Muscle layer of colon (tissue), 2 donors: ENCODE measurements at regions not wholly inside any gene's neighbourhood (a gene's known extent, or its start where the extent isn't known, plus 50 kb on each side); places are given as distances from the start of the nearest gene placed in this dataset.

Experiments
- H3K27ac ChIP-seq: one replicate; pipeline ENCODE4 v1.7.0; 2013; ENCODE audit warnings: low read depth, mild to moderate bottlenecking, low read length, moderate library complexity
- H3K27me3 ChIP-seq, 2 donors: one replicate each; pipeline ENCODE4 v1.7.0; 2013; ENCODE audit warnings: low read length in 2 of 2, mild to moderate bottlenecking in 2 of 2; ENCODE audit not compliant: insufficient read depth in 2 of 2, control insufficient read depth in 1 of 2
- H3K36me3 ChIP-seq: one replicate; pipeline ENCODE4 v1.7.0; 2013; ENCODE audit warnings: mild to moderate bottlenecking, low read length; ENCODE audit not compliant: insufficient read depth
- H3K4me1 ChIP-seq: one replicate; pipeline ENCODE4 v1.7.0; 2013; ENCODE audit warnings: mild to moderate bottlenecking, low read length; ENCODE audit not compliant: insufficient read depth
- H3K4me3 ChIP-seq, 2 donors: one replicate each; pipeline ENCODE4 v1.7.0; 2013; ENCODE audit warnings: low read length in 2 of 2, low read depth in 1 of 2, mild to moderate bottlenecking in 1 of 2, moderate library complexity in 1 of 2
- H3K9ac ChIP-seq: one replicate; pipeline ENCODE4 v1.7.0; 2013; ENCODE audit warnings: low read length
- H3K9me3 ChIP-seq: one replicate; pipeline ENCODE4 v1.7.0; 2013; ENCODE audit warnings: mild to moderate bottlenecking, low read length
- donor health status: abdominal sarcoma.
- donor health status: Adenocarcinoma of cecum.

- Histone ChIP-seq H3K4me3 (no peak overlapping the region), H3K36me3 (no peaks in the 10 kb centered on the region), H3K9me3 (no peaks in the 10 kb centered on the region), H3K27ac (no peak overlapping the region), H3K9ac (no peak overlapping the region), H3K27me3 (no peaks in the 10 kb centered on the region), H3K4me1 (no peaks in the 10 kb centered on the region)
These were observed 1537.0 kb upstream of the CDH9 start for GRCh38 chr5:28575368-28575767.

GRCh38 chr5:28574606-28575005 is 1536.2 kb upstream of the CDH9 start:
- H3K27ac ChIP-seq, result no peak overlapping the region
- no peaks in the 10 kb centered on the region for H3K27me3 ChIP-seq
- no peaks in the 10 kb centered on the region for H3K4me1 ChIP-seq
- H3K36me3 ChIP-seq, result no peaks in the 10 kb centered on the region
- H3K9ac ChIP-seq, result no peak overlapping the region
- no peak overlapping the region for H3K4me3 ChIP-seq
- no peaks in the 10 kb centered on the region for H3K9me3 ChIP-seq

- H3K9me3 ChIP-seq, result no peaks in the 10 kb centered on the region
- no peaks in the 10 kb centered on the region for H3K36me3 ChIP-seq
- H3K27ac ChIP-seq, result no peak overlapping the region
- no peak overlapping the region for H3K9ac ChIP-seq
- no peaks in the 10 kb centered on the region for H3K4me1 ChIP-seq
- H3K27me3 ChIP-seq, result no peaks in the 10 kb centered on the region
- H3K4me3 ChIP-seq, result no peak overlapping the region
These were observed 1528.7 kb upstream of the CDH9 start for GRCh38 chr5:28567048-28567447.

GRCh38 chr5:28561522-28561921 is 1523.1 kb upstream of the CDH9 start:
- Histone ChIP-seq H3K9me3 (no peaks in the 10 kb centered on the region), H3K36me3 (no peaks in the 10 kb centered on the region), H3K4me3 (no peak overlapping the region), H3K27me3 (no peaks in the 10 kb centered on the region), H3K27ac (no peak overlapping the region), H3K9ac (no peak overlapping the region), H3K4me1 (no peaks in the 10 kb centered on the region)

- Histone ChIP-seq H3K27me3 (no peaks in the 10 kb centered on the region), H3K4me1 (no peaks in the 10 kb centered on the region), H3K4me3 (no peak overlapping the region), H3K9me3 (no peaks in the 10 kb centered on the region), H3K9ac (no peak overlapping the region), H3K27ac (no peak overlapping the region), H3K36me3 (no peaks in the 10 kb centered on the region)
These were observed 1519.8 kb upstream of the CDH9 start for GRCh38 chr5:28558196-28558595.

GRCh38 chr5:28557114-28557513 is 1518.7 kb upstream of the CDH9 start:
- no peaks in the 10 kb centered on the region for H3K36me3 ChIP-seq
- no peaks in the 10 kb centered on the region for H3K4me1 ChIP-seq
- H3K27ac ChIP-seq, result no peak overlapping the region
- H3K9ac ChIP-seq, result no peak overlapping the region
- H3K27me3 ChIP-seq, result no peaks in the 10 kb centered on the region
- H3K4me3 ChIP-seq, result no peak overlapping the region
- H3K9me3 ChIP-seq, result no peaks in the 10 kb centered on the region

GRCh38 chr5:28549588-28549987 is 1511.2 kb upstream of the CDH9 start:
- H3K4me3 ChIP-seq, result no peak overlapping the region
- no peaks in the 10 kb centered on the region for H3K27me3 ChIP-seq
- no peaks in the 10 kb centered on the region for H3K36me3 ChIP-seq
- H3K9ac ChIP-seq, result no peak overlapping the region
- H3K9me3 ChIP-seq, result no peaks in the 10 kb centered on the region
- no peaks in the 10 kb centered on the region for H3K4me1 ChIP-seq
- no peak overlapping the region for H3K27ac ChIP-seq

GRCh38 chr5:28548856-28549255 is 1510.5 kb upstream of the CDH9 start:
- H3K4me1 ChIP-seq, result no peaks in the 10 kb centered on the region
- no peaks in the 10 kb centered on the region for H3K36me3 ChIP-seq
- no peak overlapping the region for H3K9ac ChIP-seq
- no peaks in the 10 kb centered on the region for H3K27me3 ChIP-seq
- H3K9me3 ChIP-seq, result no peaks in the 10 kb centered on the region
- H3K4me3 ChIP-seq, result no peak overlapping the region
- no peak overlapping the region for H3K27ac ChIP-seq

GRCh38 chr5:28544501-28544900 is 1506.1 kb upstream of the CDH9 start:
- no peak overlapping the region for H3K4me3 ChIP-seq
- H3K36me3 ChIP-seq, result no peaks in the 10 kb centered on the region
- no peaks in the 10 kb centered on the region for H3K27me3 ChIP-seq
- no peak overlapping the region for H3K27ac ChIP-seq
- H3K4me1 ChIP-seq, result no peaks in the 10 kb centered on the region
- no peak overlapping the region for H3K9ac ChIP-seq
- no peaks in the 10 kb centered on the region for H3K9me3 ChIP-seq

- no peak overlapping the region for H3K27ac ChIP-seq
- no peak overlapping the region for H3K4me3 ChIP-seq
- H3K9me3 ChIP-seq, result no peaks in the 10 kb centered on the region
- H3K4me1 ChIP-seq, result no peaks in the 10 kb centered on the region
- no peaks in the 10 kb centered on the region for H3K27me3 ChIP-seq
- no peaks in the 10 kb centered on the region for H3K36me3 ChIP-seq
- H3K9ac ChIP-seq, result no peak overlapping the region
These were observed 1505.2 kb upstream of the CDH9 start for GRCh38 chr5:28543473-28544098.

- no peak overlapping the region for H3K27ac ChIP-seq
- H3K27me3 ChIP-seq, result no peaks in the 10 kb centered on the region
- no peak overlapping the region for H3K4me3 ChIP-seq
- no peaks in the 10 kb centered on the region for H3K9me3 ChIP-seq
- H3K4me1 ChIP-seq, result no peaks in the 10 kb centered on the region
- H3K36me3 ChIP-seq, result no peaks in the 10 kb centered on the region
- H3K9ac ChIP-seq, result no peak overlapping the region
These were observed 1504.6 kb upstream of the CDH9 start for GRCh38 chr5:28542987-28543386.

GRCh38 chr5:28523888-28524635 is 1485.7 kb upstream of the CDH9 start:
- H3K4me1 ChIP-seq, result no peaks in the 10 kb centered on the region
- no peaks in the 10 kb centered on the region for H3K36me3 ChIP-seq
- H3K27ac ChIP-seq, result no peak overlapping the region
- H3K9ac ChIP-seq, result no peak overlapping the region
- no peaks in the 10 kb centered on the region for H3K27me3 ChIP-seq
- H3K4me3 ChIP-seq, result no peak overlapping the region
- H3K9me3 ChIP-seq, result no peaks in the 10 kb centered on the region
